ENCODE measurements at regions not wholly inside any gene's neighbourhood (a gene's known extent, or its start where the extent isn't known, plus 50 kb on each side); places are given as distances from the start of the nearest gene placed in this dataset.

- TF ChIP-seq E2F1 (CRISPR knock-in tag; IDR thresholded peaks at IDR 0.05) (no peak), GRHL2 (CRISPR knock-in tag; IDR thresholded peaks at IDR 0.05; ENCODE audit: insufficient replicate concordance, severe bottlenecking) (no peak), JUN (CRISPR knock-in tag; IDR thresholded peaks at IDR 0.05) (no peak), E2F5 (CRISPR knock-in tag; IDR thresholded peaks at IDR 0.05) (no peak), CTCF (IDR thresholded peaks at IDR 0.05) (no peak), IRF2 (CRISPR knock-in tag; IDR thresholded peaks at IDR 0.05; ENCODE audit: borderline replicate concordance, low read depth) (no peak), NFE2L1 (CRISPR knock-in tag; IDR thresholded peaks at IDR 0.05) (no peak), AFF4 (CRISPR knock-in tag; IDR thresholded peaks at IDR 0.05; ENCODE audit: borderline replicate concordance) (no peak), ESRRA (CRISPR knock-in tag; IDR thresholded peaks at IDR 0.05; ENCODE audit: borderline replicate concordance) (no peak), TEAD4 (CRISPR knock-in tag; IDR thresholded peaks at IDR 0.05) (no peak)
- TF ChIP-seq, protein P1, sequence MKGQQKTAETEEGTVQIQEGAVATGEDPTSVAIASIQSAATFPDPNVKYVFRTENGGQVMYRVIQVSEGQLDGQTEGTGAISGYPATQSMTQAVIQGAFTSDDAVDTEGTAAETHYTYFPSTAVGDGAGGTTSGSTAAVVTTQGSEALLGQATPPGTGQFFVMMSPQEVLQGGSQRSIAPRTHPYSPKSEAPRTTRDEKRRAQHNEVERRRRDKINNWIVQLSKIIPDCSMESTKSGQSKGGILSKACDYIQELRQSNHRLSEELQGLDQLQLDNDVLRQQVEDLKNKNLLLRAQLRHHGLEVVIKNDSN (CRISPR knock-in tag; IDR thresholded peaks at IDR 0.05) = no peak
Measured at GRCh38 chr3:139289860-139290524, 53.8 kb upstream of the MRPS22 start.

Measured in WTC11 (cell line).